Neural crest cell (in vitro differentiated cells): ENCODE measurements at regions not wholly inside any gene's neighbourhood (a gene's known extent, or its start where the extent isn't known, plus 50 kb on each side); places are given as distances from the start of the nearest gene placed in this dataset.
"Not testable (repeated sequence)": the region's sequence is repeated elsewhere in the genome, so short reads cannot be mapped to it uniquely, and the experiment has no call there.

Experiments
- DNase-seq: peaks from one replicate; pipeline ENCODE4 v3.0.0; 2021; ENCODE audit warnings: low read depth, mixed read lengths, low spot score
- H3K27ac Mint-ChIP-seq: one replicate; pipeline ENCODE4 v1.8.0; 2021; ENCODE audit warnings: mild to moderate bottlenecking, mixed read lengths; ENCODE audit not compliant: unreplicated experiment
- H3K27me3 Mint-ChIP-seq: 2 replicates; pipeline ENCODE4 v1.8.0; 2021; ENCODE audit warnings: low read depth, mild to moderate bottlenecking, mixed read lengths
- H3K36me3 Mint-ChIP-seq: 2 replicates; pipeline ENCODE4 v1.8.0; 2021; ENCODE audit warnings: low read depth, mild to moderate bottlenecking, mixed read lengths
- H3K4me1 Mint-ChIP-seq: 2 replicates; pipeline ENCODE4 v1.8.0; 2021; ENCODE audit warnings: mixed read lengths
- H3K4me3 Mint-ChIP-seq: one replicate; pipeline ENCODE4 v1.8.0; 2021; ENCODE audit warnings: mild to moderate bottlenecking, mixed read lengths
- H3K9me3 Mint-ChIP-seq: 2 replicates; pipeline ENCODE4 v1.8.0; 2021; ENCODE audit warnings: mixed read lengths
- TF ChIP-seq, protein P1 (sequence below): fragments of 200-600 bp; sonication (generic); conservative IDR thresholded peaks from 2 replicates; pipeline ENCODE4 v1.5.0; 2021; ENCODE audit warnings: antibody characterized with exemption, mild to moderate bottlenecking

GRCh38 chr4:103948244-103949018 lies 228.6 kb upstream of the TACR3 start:
- TF ChIP-seq, protein P1, sequence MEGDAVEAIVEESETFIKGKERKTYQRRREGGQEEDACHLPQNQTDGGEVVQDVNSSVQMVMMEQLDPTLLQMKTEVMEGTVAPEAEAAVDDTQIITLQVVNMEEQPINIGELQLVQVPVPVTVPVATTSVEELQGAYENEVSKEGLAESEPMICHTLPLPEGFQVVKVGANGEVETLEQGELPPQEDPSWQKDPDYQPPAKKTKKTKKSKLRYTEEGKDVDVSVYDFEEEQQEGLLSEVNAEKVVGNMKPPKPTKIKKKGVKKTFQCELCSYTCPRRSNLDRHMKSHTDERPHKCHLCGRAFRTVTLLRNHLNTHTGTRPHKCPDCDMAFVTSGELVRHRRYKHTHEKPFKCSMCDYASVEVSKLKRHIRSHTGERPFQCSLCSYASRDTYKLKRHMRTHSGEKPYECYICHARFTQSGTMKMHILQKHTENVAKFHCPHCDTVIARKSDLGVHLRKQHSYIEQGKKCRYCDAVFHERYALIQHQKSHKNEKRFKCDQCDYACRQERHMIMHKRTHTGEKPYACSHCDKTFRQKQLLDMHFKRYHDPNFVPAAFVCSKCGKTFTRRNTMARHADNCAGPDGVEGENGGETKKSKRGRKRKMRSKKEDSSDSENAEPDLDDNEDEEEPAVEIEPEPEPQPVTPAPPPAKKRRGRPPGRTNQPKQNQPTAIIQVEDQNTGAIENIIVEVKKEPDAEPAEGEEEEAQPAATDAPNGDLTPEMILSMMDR: no peak
- H3K27me3 Mint-ChIP-seq: no peaks in the 10 kb centered on the region
- H3K4me3 Mint-ChIP-seq: no peak overlapping the region
- H3K36me3 Mint-ChIP-seq: peaks cover 3% of the 10 kb centered on the region
- no peak overlapping the region for H3K27ac Mint-ChIP-seq
- peaks cover 9% of the 10 kb centered on the region for H3K9me3 Mint-ChIP-seq
- DNase-seq: no peak
- H3K4me1 Mint-ChIP-seq: no peaks in the 10 kb centered on the region

- H3K4me3 Mint-ChIP-seq: no peak overlapping the region
- H3K4me1 Mint-ChIP-seq: no peaks in the 10 kb centered on the region
- H3K9me3 Mint-ChIP-seq: peaks cover 6% of the 10 kb centered on the region
- H3K27me3 Mint-ChIP-seq: no peaks in the 10 kb centered on the region
- TF ChIP-seq, protein P1: no peak
- no peak overlapping the region for H3K27ac Mint-ChIP-seq
- no peak for DNase-seq
- no peaks in the 10 kb centered on the region for H3K36me3 Mint-ChIP-seq
These were observed 227.8 kb upstream of the TACR3 start for GRCh38 chr4:103947617-103948016.

DNA sequence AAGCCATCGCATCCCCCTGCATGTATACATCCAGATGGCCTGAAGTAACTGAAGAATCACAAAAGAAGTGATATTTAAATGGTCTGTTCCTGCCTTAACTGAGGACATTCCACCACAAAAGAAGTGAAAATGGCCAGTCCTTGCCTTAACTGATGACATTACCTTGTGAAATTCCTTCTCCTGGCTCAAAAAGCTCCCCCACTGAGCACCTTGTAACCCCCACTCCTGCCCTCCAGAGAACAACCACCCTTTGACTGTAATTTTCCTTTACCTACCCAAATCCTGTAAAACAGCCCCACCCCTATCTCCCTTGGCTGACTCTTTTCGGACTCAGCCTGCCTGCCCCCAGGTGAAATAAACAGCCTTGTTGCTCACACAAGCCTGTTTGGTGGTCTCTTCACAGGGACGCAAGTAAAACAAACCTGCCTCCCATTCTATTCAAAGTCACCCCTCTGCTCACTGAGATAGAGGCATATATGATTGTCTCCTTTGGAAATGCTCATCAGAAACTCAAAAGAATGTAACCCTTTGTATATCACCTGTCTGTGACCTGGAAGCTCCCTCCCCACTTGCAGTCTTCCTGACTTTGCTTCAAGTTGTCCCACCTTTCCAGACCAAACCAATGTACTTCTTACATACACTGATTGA lies 227.0 kb upstream of the TACR3 start:
- not testable (repeated sequence) for DNase-seq, H3K36me3 Mint-ChIP-seq, H3K4me3 Mint-ChIP-seq, H3K9me3 Mint-ChIP-seq, H3K27ac Mint-ChIP-seq, H3K27me3 Mint-ChIP-seq, H3K4me1 Mint-ChIP-seq

GRCh38 chr4:103938488-103938887 lies 218.7 kb upstream of the TACR3 start:
- H3K27me3 Mint-ChIP-seq: no peaks in the 10 kb centered on the region
- no peak overlapping the region for H3K4me3 Mint-ChIP-seq
- H3K36me3 Mint-ChIP-seq: no peaks in the 10 kb centered on the region
- TF ChIP-seq, protein P1: no peak
- H3K27ac Mint-ChIP-seq: no peak overlapping the region
- DNase-seq: no peak
- peaks cover 13% of the 10 kb centered on the region for H3K4me1 Mint-ChIP-seq
- H3K9me3 Mint-ChIP-seq: peaks cover 8% of the 10 kb centered on the region

DNA sequence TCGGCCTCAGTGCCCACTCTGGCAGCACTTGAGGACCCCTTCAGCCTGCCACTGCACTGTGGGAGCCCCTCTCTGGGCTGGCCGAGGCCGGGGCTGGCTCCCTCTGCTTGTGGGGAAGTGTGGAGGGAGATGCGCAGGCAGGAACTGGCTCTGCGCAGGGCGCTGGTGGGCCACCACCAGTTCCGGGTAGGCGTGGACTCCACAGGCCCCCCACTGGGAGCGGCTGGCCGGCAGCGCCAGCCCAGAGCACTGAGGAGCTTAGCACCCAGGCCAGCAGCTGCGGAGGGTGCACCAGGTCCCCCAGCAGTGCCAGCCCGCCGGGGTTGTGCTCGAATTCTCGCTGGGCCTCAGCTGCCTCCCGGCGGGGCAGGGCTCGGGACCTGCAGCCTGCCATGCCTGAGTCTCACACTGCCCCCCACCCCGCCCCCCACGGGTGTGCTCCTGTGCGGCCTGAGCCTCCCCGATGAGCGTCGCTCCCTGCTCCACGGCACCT lies 216.9 kb upstream of the TACR3 start:
- Mint-ChIP-seq H3K4me1 (peaks cover 13% of the 10 kb centered on the region), H3K36me3 (no peaks in the 10 kb centered on the region), H3K27ac (no peak overlapping the region), H3K27me3 (no peaks in the 10 kb centered on the region), H3K4me3 (no peak overlapping the region), H3K9me3 (peaks cover 8% of the 10 kb centered on the region)
- TF ChIP-seq, protein P1: no peak
- no peak for DNase-seq
